Right cardiac atrium (tissue), 5 donors: ENCODE measurements at regions not wholly inside any gene's neighbourhood (a gene's known extent, or its start where the extent isn't known, plus 50 kb on each side); places are given as distances from the start of the nearest gene placed in this dataset.
A peak's percentile ranks its signal among the peaks of the same experiment; 100 is the strongest.

ENCODE experiments used
- ATAC-seq, 2 donors: fragments of 200-7000 bp; cut with Tn5 transposase; one replicate each; pipeline versions ENCODE4 v1.8.0 to v1.9.1; 2020; ENCODE audit warnings: moderate library complexity in 2 of 2, mild to moderate bottlenecking in 1 of 2
- DNase-seq, 3 donors: peaks; one replicate each; pipeline ENCODE4 v3.0.0-alpha.2; 2020
- H3K27ac ChIP-seq: one replicate; pipeline ENCODE4 v1.5.1; 2013; ENCODE audit warnings: mild to moderate bottlenecking, low read length, control low read depth, moderate library complexity
- H3K27me3 ChIP-seq: one replicate; pipeline ENCODE4 v1.6.1; 2013; ENCODE audit not compliant: control insufficient read depth, insufficient read depth
- H3K4me1 ChIP-seq: one replicate; pipeline ENCODE4 v1.6.1; 2013; ENCODE audit warnings: low read length; ENCODE audit not compliant: control insufficient read depth, insufficient read depth
- H3K4me3 ChIP-seq: one replicate; pipeline ENCODE4 v1.5.1; 2013; ENCODE audit warnings: low read length, control low read depth
- H3K9me3 ChIP-seq: one replicate; pipeline ENCODE4 v1.6.1; 2013; ENCODE audit warnings: low read length; ENCODE audit not compliant: control insufficient read depth
- WGBS: extraction: QIAGEN DNeasy Blood & Tissue Kit; methylation state at CpG from one replicate; pipeline ENCODE4 v1.1.7; 2013; 5-methylcytosine and 5-hydroxymethylcytosine counted together
- intact Hi-C, 4 donors: fragments of 100-400 bp; cut with DNase I; formaldehyde crosslinking; loops; one replicate each; pipeline versions ENCODE4 v1.11.0 to v1.14.0; 2022 to 2023
- donor health status: healthy with polysubstance abuse.
- donor health status: DM: no; HTN: yes; CAD: no.
- donor health status: DM: no; HTN: no; CAD: no.
- donor health status: DM: no; HTN: yes; CAD: no; lungs with severe emphysema.
- donor health status: DM: yes; HTN: yes; CAD: no.

DNA sequence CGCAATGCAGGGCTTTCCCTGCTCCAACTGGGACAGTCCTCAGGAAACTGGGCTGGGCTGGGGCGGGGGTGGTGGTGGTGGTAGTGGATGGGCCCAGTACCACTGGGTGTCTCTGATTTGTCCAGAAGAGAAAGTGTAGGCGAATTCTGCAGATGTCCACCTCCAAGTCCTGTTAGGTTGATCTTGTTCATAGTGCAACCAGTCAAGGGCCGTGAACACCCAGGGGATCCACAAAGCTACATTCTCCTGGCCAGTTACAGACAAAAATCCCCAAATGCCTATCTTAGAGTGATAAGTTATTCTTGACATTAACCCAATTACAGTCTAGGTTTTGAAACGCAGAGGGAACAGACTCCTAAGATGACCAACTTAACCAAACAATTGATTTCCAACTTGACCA, 97.5 kb upstream of the SHB start:
- Histone ChIP-seq H3K27me3 (no peaks in the 10 kb centered on the region), H3K4me1 (no peaks in the 10 kb centered on the region), H3K4me3 (no peak overlapping the region), H3K27ac (no peak overlapping the region), H3K9me3 (no peaks in the 10 kb centered on the region)
- DNase-seq (no peak), ATAC-seq (no peak)
- intact Hi-C loops: no loop called here
- 89% methylated on average over 5 of the region's 5 CpGs for WGBS

DNA sequence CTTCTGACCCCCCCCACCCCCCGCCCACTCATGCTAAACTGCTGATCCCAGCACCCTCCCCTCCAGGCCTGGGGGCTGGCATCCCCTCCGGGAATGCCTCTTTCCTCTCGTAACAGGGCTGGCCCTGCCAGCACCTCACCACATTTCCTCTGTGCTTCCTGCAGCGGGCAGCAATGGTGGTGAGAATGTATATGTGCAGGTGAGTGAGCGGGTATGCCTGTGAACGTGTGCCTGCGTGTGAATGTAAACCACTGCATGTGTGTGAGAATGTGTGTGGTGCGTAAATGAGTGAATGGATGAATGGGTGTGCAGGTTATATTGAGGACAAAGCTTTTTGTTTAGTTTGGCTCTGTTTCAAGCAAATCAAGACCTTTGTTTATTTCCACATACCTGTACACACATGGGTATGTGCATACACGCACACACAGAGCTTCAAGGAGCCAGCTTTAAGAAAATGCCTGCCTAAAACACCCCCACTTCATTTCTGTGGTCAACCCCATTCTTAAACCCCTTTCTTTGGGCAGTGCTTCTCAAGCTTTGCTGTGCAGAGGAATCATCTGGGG, 95.7 kb upstream of the SHB start:
- ATAC-seq: no peak
- H3K27me3 ChIP-seq: no peaks in the 10 kb centered on the region
- WGBS: 73% methylated on average over 9 of the region's 9 CpGs

DNA sequence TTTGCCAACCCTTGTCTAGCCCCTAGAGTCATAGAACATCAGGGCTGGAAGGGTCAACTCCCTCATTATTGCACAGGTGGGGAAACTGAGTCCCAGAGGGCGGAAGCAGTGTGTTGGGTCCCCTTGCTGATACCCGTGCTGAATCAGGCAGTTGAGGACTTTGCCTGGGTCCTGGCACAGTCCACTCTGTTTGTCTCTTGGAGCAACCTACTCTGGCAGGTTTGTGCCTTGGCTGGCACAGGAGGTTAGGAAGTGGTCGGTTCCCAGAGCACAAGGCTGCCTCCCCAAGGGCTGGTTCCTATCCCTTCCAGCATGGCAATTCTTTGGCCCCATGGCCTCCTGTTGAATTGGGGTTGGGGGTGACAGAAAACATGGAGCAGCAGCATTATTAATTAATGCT, 94.5 kb upstream of the SHB start:
- Histone ChIP-seq H3K27ac (no peak overlapping the region), H3K4me3 (no peak overlapping the region), H3K9me3 (no peaks in the 10 kb centered on the region), H3K27me3 (no peaks in the 10 kb centered on the region), H3K4me1 (no peaks in the 10 kb centered on the region)
- DNase-seq: no peak
- intact Hi-C loops: loop anchor here in 1 of 4 donors (5.0 kb wide), 1 partner anchor 251 kb away; no protein-coding TSS in a partner anchor
- WGBS: 79% methylated on average over 3 of the region's 3 CpGs
- ATAC-seq: no peak

More for the DNA sequence above, 95.7 kb upstream of the SHB start:
- Histone ChIP-seq H3K9me3 (no peaks in the 10 kb centered on the region), H3K27ac (no peak overlapping the region), H3K4me1 (no peaks in the 10 kb centered on the region), H3K4me3 (no peak overlapping the region)
- intact Hi-C loops: loop anchor here in 1 of 4 donors (5.0 kb wide), 1 partner anchor 252 kb away; no protein-coding TSS in a partner anchor
- DNase-seq: no peak

DNA sequence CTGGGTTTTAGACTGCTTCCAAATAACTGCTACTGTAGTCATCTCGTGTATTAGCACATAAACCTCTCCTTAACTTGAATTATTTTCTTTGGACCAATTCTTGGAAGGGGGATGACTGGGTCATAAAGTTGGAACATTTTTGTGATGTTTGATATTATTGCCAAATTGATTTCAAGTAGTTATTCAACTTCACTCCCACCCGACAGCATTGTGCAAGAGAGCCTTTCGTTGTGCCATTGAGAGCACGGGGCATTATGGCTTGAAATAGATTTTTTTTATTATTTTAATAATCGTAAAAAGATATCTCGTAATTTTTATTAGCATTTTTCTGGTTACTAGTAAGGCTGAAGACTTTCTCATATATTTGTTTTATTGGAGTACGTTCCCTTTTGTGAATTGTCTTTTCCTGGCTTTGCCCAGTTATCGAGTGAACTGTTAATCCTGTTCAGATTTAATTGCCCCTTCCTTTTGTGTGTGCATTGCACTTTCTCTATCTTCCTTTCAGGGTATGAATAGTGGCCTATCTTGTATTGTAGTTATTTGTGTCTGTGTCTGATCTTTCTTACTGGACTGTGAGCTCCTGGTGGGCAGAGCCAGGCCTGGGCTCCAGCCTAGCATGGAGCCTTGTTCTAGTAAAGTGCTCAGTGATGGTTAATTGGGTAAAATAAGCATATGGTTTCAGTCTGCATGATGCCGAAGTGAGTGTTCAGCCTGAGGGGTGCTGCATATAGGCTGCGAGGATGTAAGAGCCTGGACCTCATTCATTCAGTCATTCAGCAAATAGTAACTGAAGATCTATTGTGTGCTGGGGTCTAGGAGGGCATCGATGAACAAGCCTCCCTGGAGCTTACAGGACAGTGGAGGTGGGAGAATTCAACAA, 93.5 kb upstream of the SHB start:
- ATAC-seq (no peak), DNase-seq (no peak)
- H3K9me3 ChIP-seq: no peaks in the 10 kb centered on the region
- 71% methylated on average over 11 of the region's 11 CpGs for WGBS
- H3K4me3 ChIP-seq: no peak overlapping the region
- no peaks in the 10 kb centered on the region for H3K27me3 ChIP-seq
- no peak overlapping the region for H3K27ac ChIP-seq
- intact Hi-C loops: loop anchor here in 1 of 4 donors (5.0 kb wide), 1 partner anchor 250 kb away; no protein-coding TSS in a partner anchor
- H3K4me1 ChIP-seq: no peaks in the 10 kb centered on the region

DNA sequence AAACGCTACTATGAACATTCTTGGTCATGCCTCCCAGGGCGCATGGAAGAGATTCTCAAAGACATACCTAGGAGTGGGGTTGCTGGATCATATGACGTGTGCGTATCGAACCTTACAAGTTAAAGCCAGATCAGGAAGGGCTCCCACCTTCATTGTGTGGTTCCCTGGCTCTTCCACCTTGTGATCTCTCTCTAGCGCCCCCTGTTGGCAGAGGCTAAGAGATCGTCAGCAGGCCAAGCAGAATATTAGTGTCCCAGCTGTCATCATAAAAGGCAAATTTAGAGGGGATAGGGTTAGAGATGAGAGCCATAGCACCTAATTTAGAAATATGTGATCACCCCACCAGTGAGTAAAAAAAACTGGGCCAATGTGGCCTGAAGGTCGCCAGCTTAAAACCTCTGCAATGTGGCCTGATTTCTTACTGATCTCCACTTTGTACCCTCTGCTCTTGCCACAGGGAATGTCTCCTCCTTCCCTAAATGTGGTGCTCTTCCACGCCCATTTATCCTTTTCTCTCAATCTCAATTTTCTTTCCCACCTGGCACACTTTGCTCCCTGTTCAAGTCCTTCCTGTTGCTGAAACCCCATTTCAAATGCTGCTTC, 91.7 kb upstream of the SHB start:
- H3K4me3 ChIP-seq: no peak overlapping the region
- intact Hi-C loops: loop anchor here in 2 of 4 donors (2.0 to 5.0 kb wide), 2 partner anchors 248 kb away; no protein-coding TSS in a partner anchor
- peak; percentile 57 to 82 (median 76) for DNase-seq
- no peak overlapping the region for H3K27ac ChIP-seq
- H3K4me1 ChIP-seq: no peaks in the 10 kb centered on the region
- no peaks in the 10 kb centered on the region for H3K27me3 ChIP-seq
- ATAC-seq: peak; percentile 40 to 67
- 45% methylated on average over 9 of the region's 9 CpGs for WGBS
- no peaks in the 10 kb centered on the region for H3K9me3 ChIP-seq

DNA sequence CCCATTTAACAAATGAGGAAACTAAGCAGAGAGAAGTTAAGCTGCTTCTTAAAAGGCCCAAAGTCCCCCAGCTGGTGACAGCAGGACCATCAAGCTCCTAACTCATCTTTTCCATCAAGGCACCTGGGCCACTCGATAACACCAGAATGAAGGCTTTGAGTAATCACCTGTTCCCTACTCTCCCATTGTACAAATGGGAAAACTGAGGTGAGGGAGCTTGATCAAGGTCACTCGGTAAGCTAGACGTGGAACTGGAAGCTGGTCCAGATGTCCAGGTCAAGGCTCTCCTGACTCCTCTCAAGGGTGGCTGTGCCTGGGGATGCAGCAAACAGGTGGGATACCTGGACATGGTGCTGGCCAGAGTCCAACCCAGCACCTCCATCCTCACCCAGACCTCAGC, 90.6 kb upstream of the SHB start:
- DNase-seq (no peak), ATAC-seq (no peak)
- intact Hi-C loops: loop anchor here in 1 of 4 donors (5.0 to 10.0 kb wide), 2 partner anchors 165 to 247 kb away; no protein-coding TSS in a partner anchor
- Histone ChIP-seq H3K27me3 (no peaks in the 10 kb centered on the region), H3K27ac (no peak overlapping the region), H3K4me3 (no peak overlapping the region), H3K4me1 (no peaks in the 10 kb centered on the region), H3K9me3 (no peaks in the 10 kb centered on the region)
- 97% methylated on average over 3 of the region's 3 CpGs for WGBS

DNA sequence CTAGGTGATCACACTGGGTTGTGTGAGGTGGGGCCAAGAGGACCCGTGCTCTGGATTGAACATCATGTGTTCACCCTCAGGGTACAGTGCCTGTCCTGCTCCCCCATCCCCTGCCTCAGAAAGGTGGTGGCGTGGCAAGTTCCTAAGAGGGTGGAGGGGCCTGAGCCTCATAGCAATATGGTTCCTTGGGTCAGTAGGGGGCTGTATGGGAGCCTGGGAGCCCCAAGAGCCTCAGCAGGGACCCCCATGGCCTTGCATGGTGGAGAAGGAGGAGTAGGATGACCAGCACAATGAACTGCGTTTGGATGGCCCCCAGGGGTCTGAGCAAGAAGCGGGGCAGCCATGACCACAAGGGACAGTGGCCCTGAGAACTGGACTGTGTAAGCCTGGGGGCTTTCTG, 89.6 kb upstream of the SHB start:
- ATAC-seq: no peak
- H3K27me3 ChIP-seq: no peaks in the 10 kb centered on the region
- H3K4me3 ChIP-seq: no peak overlapping the region
- H3K4me1 ChIP-seq: no peaks in the 10 kb centered on the region
- intact Hi-C loops: loop anchor here in 1 of 4 donors (5.0 to 10.0 kb wide), 2 partner anchors 164 to 246 kb away; no protein-coding TSS in a partner anchor
- H3K27ac ChIP-seq: no peak overlapping the region
- H3K9me3 ChIP-seq: no peaks in the 10 kb centered on the region
- no peak for DNase-seq
- 89% methylated on average over 4 of the region's 4 CpGs for WGBS

DNA sequence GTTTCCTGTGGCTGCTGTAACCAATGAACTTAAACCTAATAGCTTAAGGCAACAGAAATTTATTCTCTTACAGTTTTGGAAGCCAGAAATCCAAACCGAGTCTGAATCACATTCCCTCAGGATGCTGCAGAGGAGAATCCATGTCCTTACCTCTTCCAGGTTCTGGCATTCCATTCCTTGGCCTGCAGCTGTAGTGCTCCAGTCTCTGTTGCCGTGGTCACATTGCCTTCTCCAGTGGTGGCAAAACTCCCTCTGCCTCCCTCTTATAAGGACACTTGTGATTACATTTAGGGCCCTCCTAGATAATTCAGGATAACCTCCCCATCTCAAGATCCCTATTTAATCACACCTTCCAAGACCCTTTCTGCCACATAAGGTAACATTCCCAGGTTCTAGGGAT, 88.7 kb upstream of the SHB start:
- intact Hi-C loops: loop anchor here in 1 of 4 donors (5.0 to 10.0 kb wide), 2 partner anchors 163 to 245 kb away; no protein-coding TSS in a partner anchor
- Histone ChIP-seq H3K27ac (no peak overlapping the region), H3K9me3 (no peaks in the 10 kb centered on the region), H3K4me3 (no peak overlapping the region), H3K4me1 (no peaks in the 10 kb centered on the region), H3K27me3 (no peaks in the 10 kb centered on the region)
- DNase-seq (no peak), ATAC-seq (no peak)
- 85% methylated on average over 2 of the region's 2 CpGs for WGBS

DNA sequence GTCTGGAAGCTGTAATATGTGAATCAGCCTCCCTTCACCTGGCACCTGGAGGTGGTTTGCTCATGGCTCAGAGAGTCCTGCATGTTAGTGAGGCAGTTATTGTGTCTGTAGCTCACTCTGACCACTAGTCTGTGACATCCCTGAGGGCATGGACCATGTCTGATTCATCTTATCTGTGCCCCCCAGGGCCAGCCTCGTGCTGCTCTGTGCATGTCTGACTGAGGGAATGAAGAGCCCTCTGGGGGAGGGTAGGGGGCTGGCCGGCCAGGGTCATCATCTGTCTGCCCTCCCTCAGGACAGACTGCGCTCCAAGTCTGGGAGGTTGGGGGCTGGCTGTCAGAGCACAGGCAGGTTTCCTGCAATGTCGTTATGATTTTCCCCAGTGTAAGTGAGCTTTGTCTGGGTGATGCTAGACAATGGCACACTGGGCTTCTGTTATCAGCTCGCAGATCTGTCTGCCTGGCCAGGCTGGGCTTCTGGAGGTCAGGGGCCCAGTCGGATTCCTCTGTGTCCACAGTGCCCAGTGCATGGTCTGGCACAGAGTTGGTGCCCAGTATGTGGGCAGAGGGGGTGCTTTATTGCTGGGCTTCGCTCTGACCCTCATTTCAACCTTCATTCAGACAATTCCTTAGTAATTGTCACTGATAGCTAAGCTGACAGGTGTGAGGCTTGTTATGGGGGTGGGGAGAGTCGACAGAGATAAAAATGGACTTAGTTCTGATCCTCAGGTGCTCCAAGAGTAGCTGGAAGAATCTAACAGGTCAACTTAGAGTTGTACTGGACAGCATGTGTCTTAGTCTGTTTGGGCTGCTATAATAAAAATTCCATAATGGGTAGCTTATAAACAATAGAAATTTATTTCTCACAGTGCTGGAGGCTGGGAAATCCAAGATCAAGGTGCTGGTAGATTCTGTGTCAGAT, 85.7 kb upstream of the SHB start:
- H3K4me3 ChIP-seq: no peak overlapping the region
- DNase-seq (no peak), ATAC-seq (no peak)
- no peaks in the 10 kb centered on the region for H3K4me1 ChIP-seq
- intact Hi-C loops: loop anchor here in 1 of 4 donors (5.0 to 10.0 kb wide), 2 partner anchors 160 to 242 kb away; no protein-coding TSS in a partner anchor
- WGBS: 55% methylated on average over 8 of the region's 8 CpGs
- no peak overlapping the region for H3K27ac ChIP-seq
- no peaks in the 10 kb centered on the region for H3K27me3 ChIP-seq
- H3K9me3 ChIP-seq: no peaks in the 10 kb centered on the region

DNA sequence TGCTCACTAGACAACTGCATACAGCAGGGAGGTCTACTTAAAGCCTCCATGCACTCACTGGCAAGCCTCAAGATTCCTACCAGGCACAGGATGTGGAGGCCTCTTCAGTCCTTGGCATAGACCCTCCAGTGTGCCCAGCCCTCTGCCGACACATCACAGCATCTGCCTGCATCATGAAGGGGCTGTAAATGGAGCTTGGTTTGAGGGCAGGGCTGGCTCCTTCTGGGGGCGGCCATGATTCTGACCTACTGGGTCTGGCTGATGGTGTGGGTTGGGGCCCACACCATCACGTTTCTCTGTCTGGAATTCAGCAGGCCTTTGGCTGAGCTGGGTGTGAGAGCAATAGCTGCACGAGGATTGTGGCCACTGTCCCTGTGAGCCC, 84.9 kb upstream of the SHB start:
- no peaks in the 10 kb centered on the region for H3K4me1 ChIP-seq
- DNase-seq (no peak), ATAC-seq (no peak)
- no peaks in the 10 kb centered on the region for H3K27me3 ChIP-seq
- H3K27ac ChIP-seq: no peak overlapping the region
- intact Hi-C loops: loop anchor here in 1 of 4 donors (10.0 kb wide), 1 partner anchor 159 kb away; no protein-coding TSS in a partner anchor
- H3K9me3 ChIP-seq: no peaks in the 10 kb centered on the region
- 79% methylated on average over 4 of the region's 4 CpGs for WGBS
- no peak overlapping the region for H3K4me3 ChIP-seq
